ENCODE measurements at regions not wholly inside any gene's neighbourhood (a gene's known extent, or its start where the extent isn't known, plus 50 kb on each side); places are given as distances from the start of the nearest gene placed in this dataset.

DNA sequence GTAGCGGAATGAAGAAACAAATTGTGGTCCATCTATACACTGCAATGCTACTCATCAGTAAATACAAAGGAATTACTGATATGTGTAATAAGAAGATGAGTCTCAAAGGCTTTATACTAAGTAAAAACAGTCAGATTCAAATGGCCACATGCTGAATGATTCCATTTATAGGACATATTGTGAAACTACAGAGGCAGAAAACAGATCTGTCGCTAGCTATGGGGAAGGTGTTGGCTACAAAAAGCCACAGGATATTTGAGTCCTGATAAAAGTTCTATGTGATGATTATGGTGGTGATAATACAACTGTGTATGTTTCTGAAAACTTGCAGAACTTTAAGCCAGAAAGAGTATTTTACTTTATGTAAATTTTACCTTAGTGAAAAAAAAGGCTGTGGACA lies 313.2 kb downstream of the HDGFL1 start:
- no peak for DNase-seq (ENCODE audit: low spot score in 2 of 2)

DNA sequence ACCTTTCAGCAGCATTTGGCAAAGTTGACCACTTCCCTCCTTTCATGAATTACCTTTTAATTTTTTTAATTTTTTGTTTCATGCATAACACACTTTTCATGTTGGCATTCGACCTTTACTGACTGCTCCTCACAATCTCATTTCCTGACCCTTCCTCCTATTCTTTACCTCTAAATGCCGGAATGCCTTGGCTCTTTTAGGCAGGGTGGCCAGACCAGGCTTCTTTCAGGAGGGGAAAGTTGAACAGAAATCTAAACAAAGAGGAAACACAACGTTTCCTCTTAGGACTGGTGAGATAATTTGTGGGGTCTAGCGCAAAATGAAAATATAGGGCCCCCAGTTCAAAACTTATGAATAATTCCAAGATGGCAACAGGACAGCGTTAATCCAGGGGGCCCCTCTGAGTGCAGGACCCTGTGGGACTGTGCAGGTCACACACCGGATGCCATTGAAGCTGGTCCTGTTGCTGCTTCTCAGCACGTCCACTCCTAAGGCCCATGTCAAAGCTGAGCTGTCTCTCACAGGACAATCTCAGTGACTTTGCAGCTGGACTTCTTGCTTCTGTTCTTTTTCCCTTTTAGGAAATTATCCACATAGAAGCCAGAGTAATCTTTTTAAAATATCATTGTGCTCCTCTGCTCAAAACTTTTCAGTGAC lies 313.8 kb downstream of the HDGFL1 start:
- intact Hi-C loops (cut with DNase I; ENCODE audit: low total_unique reads): no loop called here
- no peak for DNase-seq (ENCODE audit: low spot score in 2 of 2)
- WGBS, 2 donors: 75 to 79% methylated on average over 7 of the region's 7 CpGs
- H3K4me3 ChIP-seq (ENCODE audit: low read depth, poor library complexity, severe bottlenecking): no peak overlapping the region
- TF ChIP-seq, protein P1, sequence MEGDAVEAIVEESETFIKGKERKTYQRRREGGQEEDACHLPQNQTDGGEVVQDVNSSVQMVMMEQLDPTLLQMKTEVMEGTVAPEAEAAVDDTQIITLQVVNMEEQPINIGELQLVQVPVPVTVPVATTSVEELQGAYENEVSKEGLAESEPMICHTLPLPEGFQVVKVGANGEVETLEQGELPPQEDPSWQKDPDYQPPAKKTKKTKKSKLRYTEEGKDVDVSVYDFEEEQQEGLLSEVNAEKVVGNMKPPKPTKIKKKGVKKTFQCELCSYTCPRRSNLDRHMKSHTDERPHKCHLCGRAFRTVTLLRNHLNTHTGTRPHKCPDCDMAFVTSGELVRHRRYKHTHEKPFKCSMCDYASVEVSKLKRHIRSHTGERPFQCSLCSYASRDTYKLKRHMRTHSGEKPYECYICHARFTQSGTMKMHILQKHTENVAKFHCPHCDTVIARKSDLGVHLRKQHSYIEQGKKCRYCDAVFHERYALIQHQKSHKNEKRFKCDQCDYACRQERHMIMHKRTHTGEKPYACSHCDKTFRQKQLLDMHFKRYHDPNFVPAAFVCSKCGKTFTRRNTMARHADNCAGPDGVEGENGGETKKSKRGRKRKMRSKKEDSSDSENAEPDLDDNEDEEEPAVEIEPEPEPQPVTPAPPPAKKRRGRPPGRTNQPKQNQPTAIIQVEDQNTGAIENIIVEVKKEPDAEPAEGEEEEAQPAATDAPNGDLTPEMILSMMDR (IDR thresholded peaks at IDR 0.05): no peak
- no peak for TF ChIP-seq POLR2A (IDR thresholded peaks at IDR 0.05)

More for the DNA sequence above, 313.2 kb downstream of the HDGFL1 start:
- H3K4me3 ChIP-seq (ENCODE audit: low read depth, poor library complexity, severe bottlenecking): no peak overlapping the region
- 79 to 94% methylated on average over 2 of the region's 2 CpGs for WGBS, 2 donors
- TF ChIP-seq, protein P1 (IDR thresholded peaks at IDR 0.05): no peak
- TF ChIP-seq POLR2A (IDR thresholded peaks at IDR 0.05): no peak
- intact Hi-C loops (cut with DNase I; ENCODE audit: low total_unique reads): no loop called here

DNA sequence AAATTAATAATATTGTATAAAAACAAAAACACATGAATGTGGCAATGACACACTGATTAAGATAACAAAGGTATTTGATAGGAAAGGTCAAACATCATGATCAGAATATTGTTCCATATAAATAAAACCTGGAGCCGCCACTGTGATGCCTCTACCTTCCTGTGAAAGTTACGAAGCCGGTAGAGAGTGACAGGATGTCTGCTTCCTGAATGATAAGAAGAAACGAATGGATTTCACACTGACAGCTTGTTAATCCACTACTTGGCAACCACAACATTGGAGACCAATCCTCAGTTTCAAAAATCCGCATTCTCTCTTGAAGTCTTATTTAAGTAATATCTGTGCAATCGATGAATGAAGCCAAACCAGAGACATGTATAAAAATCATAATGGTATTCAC lies 315.1 kb downstream of the HDGFL1 start:
- intact Hi-C loops (cut with DNase I; ENCODE audit: low total_unique reads): no loop called here
- 60 to 74% methylated on average over 6 of the region's 6 CpGs for WGBS, 2 donors
- no peak for DNase-seq (ENCODE audit: low spot score in 2 of 2)
- TF ChIP-seq, protein P1 (IDR thresholded peaks at IDR 0.05): no peak
- TF ChIP-seq POLR2A (IDR thresholded peaks at IDR 0.05): no peak
- no peak overlapping the region for H3K4me3 ChIP-seq (ENCODE audit: low read depth, poor library complexity, severe bottlenecking)

DNA sequence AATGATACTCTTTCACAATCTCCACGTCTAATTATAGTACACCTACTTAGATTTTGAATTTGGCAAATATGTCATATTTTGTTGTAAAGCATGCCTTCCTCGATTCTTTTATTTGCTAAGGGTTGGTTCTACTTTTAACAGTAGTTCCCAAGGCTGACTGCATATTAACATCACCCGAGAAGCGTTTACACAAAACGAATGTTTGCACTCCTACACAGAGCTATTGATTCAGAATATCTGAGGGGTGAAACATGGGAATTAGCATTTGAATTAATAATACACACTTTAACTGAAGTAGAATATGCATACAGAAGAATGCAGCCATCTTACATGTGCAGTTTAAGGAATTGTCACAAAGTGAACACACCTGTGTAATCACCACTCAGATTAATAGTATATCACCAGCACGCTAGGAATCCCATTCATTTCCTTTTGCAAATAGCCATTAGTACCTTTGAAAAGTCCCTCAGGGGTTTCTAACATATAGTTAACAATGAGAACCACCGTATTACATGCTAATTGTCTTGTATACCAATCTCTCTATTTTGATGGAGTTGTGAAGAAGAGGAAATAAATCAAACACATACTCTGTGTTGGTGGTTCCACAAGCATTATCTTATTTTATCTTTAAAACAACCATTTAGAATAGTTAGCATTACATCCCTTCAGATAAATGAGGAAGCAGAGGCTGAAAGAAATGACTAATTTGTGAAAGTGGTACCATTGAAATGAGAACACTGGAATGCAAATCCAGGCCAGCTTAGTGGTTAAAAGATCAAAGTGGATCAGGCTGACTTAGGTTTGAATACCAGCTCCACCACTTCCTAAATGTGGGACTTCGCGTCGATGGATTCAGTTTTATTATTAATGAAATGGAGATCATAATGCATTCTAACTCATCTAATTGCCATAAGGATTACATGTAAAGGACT lies 317.6 kb downstream of the HDGFL1 start:
- no peak for DNase-seq (ENCODE audit: low spot score in 2 of 2)
- TF ChIP-seq, protein P1 (IDR thresholded peaks at IDR 0.05): no peak
- TF ChIP-seq POLR2A (IDR thresholded peaks at IDR 0.05): no peak
- intact Hi-C loops (cut with DNase I; ENCODE audit: low total_unique reads): no loop called here
- H3K4me3 ChIP-seq (ENCODE audit: low read depth, poor library complexity, severe bottlenecking): no peak overlapping the region
- WGBS, 2 donors: 83 to 84% methylated on average over 10 of the region's 10 CpGs

DNA sequence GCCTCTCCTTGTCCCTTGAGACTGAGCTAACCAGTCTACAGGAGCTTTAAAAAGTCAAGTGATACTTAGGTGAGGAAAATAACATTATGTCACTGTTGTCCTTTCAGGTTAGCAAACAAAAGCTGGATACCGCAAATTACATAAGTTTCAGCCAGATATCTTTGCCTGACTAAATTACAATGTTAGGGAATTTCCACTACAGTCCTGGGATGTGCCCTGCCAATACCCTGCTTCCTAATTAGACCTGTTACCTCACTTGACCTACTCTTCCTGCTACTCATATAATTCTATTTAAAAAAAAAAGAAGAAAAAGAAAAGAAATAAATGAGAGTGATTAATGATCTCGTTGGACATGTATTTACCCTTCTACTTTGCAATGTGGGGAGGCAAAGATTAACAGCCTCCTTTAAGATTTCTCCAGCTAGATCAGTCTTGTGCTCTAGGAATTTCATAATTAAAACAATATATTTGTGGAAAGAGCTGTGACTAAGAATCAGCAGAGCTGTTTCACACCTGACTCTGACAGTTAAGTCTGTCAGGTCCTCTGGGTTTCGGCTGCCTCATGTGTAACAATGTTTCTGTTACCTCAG lies 318.9 kb downstream of the HDGFL1 start:
- H3K4me3 ChIP-seq (ENCODE audit: low read depth, poor library complexity, severe bottlenecking): no peak overlapping the region
- DNase-seq (ENCODE audit: low spot score in 2 of 2): no peak
- intact Hi-C loops (cut with DNase I; ENCODE audit: low total_unique reads): no loop called here
- WGBS, 2 donors: 28 to 33% methylated on average over 3 of the region's 3 CpGs
- TF ChIP-seq, protein P1 (IDR thresholded peaks at IDR 0.05): no peak
- no peak for TF ChIP-seq POLR2A (IDR thresholded peaks at IDR 0.05)
